OCI-LY3 (cell line): ENCODE measurements at regions not wholly inside any gene's neighbourhood (a gene's known extent, or its start where the extent isn't known, plus 50 kb on each side); places are given as distances from the start of the nearest gene placed in this dataset.

Source experiments
- EZH2phosphoT487 ChIP-seq: fragments of 200-600 bp; shearing (Covaris generic); IDR thresholded peaks from 2 replicates; pipeline ENCODE4 v1.6.1; 2018; ENCODE audit warnings: antibody characterized with exemption, mixed run types, low read depth
- TF ChIP-seq, protein P1 (sequence below): fragments of 200-600, 300-600 bp; sonication (generic); IDR thresholded peaks from 2 replicates; pipeline ENCODE4 v1.5.1; 2014; ENCODE audit warnings: antibody characterized with exemption, low read length, low read depth

DNA sequence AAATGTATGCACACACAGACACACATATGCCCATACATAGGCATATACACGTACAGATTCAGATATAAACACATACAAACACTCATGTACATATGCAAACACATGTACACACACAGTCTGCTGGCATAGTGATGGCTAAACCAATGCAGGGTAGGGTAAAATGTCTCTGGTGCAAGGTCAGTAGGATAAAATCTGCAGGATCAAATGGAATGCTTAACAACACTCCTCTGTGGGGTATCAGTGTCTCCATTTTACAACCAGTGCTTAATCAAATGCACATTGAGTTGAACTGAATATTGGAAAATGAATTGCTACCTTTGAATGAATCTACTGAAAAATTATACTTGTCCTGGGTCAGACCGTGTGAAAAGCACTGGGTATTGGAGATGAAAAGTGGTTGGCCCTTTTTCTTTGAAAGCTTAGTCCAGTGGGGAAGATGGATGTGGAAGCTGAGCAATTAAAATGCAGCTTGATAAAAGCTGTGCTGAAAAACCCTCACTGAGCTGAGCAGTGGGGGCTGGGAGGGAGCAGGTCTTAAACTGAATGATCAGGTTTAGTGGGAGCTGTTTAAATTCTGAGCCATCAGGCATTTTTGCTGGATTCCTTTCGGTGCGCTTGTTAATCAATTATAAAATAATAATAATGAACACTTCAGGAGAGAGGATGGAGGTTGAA is 314.7 kb downstream of the HAPSTR1 start:
- TF ChIP-seq, protein P1, sequence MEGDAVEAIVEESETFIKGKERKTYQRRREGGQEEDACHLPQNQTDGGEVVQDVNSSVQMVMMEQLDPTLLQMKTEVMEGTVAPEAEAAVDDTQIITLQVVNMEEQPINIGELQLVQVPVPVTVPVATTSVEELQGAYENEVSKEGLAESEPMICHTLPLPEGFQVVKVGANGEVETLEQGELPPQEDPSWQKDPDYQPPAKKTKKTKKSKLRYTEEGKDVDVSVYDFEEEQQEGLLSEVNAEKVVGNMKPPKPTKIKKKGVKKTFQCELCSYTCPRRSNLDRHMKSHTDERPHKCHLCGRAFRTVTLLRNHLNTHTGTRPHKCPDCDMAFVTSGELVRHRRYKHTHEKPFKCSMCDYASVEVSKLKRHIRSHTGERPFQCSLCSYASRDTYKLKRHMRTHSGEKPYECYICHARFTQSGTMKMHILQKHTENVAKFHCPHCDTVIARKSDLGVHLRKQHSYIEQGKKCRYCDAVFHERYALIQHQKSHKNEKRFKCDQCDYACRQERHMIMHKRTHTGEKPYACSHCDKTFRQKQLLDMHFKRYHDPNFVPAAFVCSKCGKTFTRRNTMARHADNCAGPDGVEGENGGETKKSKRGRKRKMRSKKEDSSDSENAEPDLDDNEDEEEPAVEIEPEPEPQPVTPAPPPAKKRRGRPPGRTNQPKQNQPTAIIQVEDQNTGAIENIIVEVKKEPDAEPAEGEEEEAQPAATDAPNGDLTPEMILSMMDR = no peak
- TF ChIP-seq EZH2phosphoT487 = no peak
